ENCODE measurements at regions not wholly inside any gene's neighbourhood (a gene's known extent, or its start where the extent isn't known, plus 50 kb on each side); places are given as distances from the start of the nearest gene placed in this dataset.

GRCh38 chr3:11089931-11090330, 64.4 kb upstream of the HRH1 start:
- no peak for DNase-seq

- no peak for DNase-seq
These were observed 63.7 kb upstream of the HRH1 start for GRCh38 chr3:11090551-11090950.

GRCh38 chr3:11091088-11091590, 63.2 kb upstream of the HRH1 start:
- no peak for DNase-seq

GRCh38 chr3:11091791-11092190, 62.5 kb upstream of the HRH1 start:
- DNase-seq: no peak

GRCh38 chr3:11093823-11094340, 60.4 kb upstream of the HRH1 start:
- DNase-seq: no peak

- DNase-seq: no peak
These were observed 58.4 kb upstream of the HRH1 start for GRCh38 chr3:11095932-11096265.

GRCh38 chr3:11096266-11097139, 57.8 kb upstream of the HRH1 start:
- DNase-seq: peak; percentile 80

- no peak for DNase-seq
These were observed 55.0 kb upstream of the HRH1 start for GRCh38 chr3:11099306-11099705.
